ENCODE measurements at regions not wholly inside any gene's neighbourhood (a gene's known extent, or its start where the extent isn't known, plus 50 kb on each side); places are given as distances from the start of the nearest gene placed in this dataset.
A peak's percentile ranks its signal among the peaks of the same experiment; 100 is the strongest.

GRCh38 chr10:3412071-3412582 is 239.5 kb upstream of the PITRM1 start:
- no peak overlapping the region for H3K4me3 ChIP-seq (ENCODE audit: extremely low read depth, insufficient read depth, low read length, poor library complexity, severe bottlenecking)
- H3K9me3 ChIP-seq (ENCODE audit: control insufficient read depth, low read length), result peaks cover 7% of the 10 kb centered on the region
- H3K4me1 ChIP-seq (ENCODE audit: control insufficient read depth, insufficient read depth, low read length, poor library complexity, severe bottlenecking), result peaks cover 7% of the 10 kb centered on the region
- H3K27ac ChIP-seq (ENCODE audit: low read depth, low read length, severe bottlenecking), result no peak overlapping the region
- WGBS, 2 experiments (ENCODE audit: insufficient coverage in 2 of 2), result 81 to 95% methylated on average over 3 to 4 of the region's 5 CpGs
- no peaks in the 10 kb centered on the region for H3K36me3 ChIP-seq (ENCODE audit: control insufficient read depth, insufficient read depth, low read length)

GRCh38 chr10:3411044-3411443 is 238.5 kb upstream of the PITRM1 start:
- Histone ChIP-seq H3K4me3 (ENCODE audit: extremely low read depth, insufficient read depth, low read length, poor library complexity, severe bottlenecking) (no peak overlapping the region), H3K36me3 (ENCODE audit: control insufficient read depth, insufficient read depth, low read length) (no peaks in the 10 kb centered on the region), H3K27ac (ENCODE audit: low read depth, low read length, severe bottlenecking) (no peak overlapping the region), H3K4me1 (ENCODE audit: control insufficient read depth, insufficient read depth, low read length, poor library complexity, severe bottlenecking) (peaks cover 7% of the 10 kb centered on the region), H3K9me3 (ENCODE audit: control insufficient read depth, low read length) (peaks cover 7% of the 10 kb centered on the region)
- 75 to 77% methylated on average over 3 of the region's 3 CpGs for WGBS, 2 experiments (ENCODE audit: insufficient coverage in 2 of 2)

GRCh38 chr10:3409928-3410327 is 237.3 kb upstream of the PITRM1 start:
- no peaks in the 10 kb centered on the region for H3K36me3 ChIP-seq (ENCODE audit: control insufficient read depth, insufficient read depth, low read length)
- H3K4me3 ChIP-seq (ENCODE audit: extremely low read depth, insufficient read depth, low read length, poor library complexity, severe bottlenecking), result no peak overlapping the region
- peaks cover 7% of the 10 kb centered on the region for H3K4me1 ChIP-seq (ENCODE audit: control insufficient read depth, insufficient read depth, low read length, poor library complexity, severe bottlenecking)
- no peak overlapping the region for H3K27ac ChIP-seq (ENCODE audit: low read depth, low read length, severe bottlenecking)
- H3K9me3 ChIP-seq (ENCODE audit: control insufficient read depth, low read length), result peaks cover 7% of the 10 kb centered on the region
- WGBS, 2 experiments (ENCODE audit: insufficient coverage in 2 of 2), result 83 to 97% methylated on average over 2 to 3 of the region's 4 CpGs

DNA sequence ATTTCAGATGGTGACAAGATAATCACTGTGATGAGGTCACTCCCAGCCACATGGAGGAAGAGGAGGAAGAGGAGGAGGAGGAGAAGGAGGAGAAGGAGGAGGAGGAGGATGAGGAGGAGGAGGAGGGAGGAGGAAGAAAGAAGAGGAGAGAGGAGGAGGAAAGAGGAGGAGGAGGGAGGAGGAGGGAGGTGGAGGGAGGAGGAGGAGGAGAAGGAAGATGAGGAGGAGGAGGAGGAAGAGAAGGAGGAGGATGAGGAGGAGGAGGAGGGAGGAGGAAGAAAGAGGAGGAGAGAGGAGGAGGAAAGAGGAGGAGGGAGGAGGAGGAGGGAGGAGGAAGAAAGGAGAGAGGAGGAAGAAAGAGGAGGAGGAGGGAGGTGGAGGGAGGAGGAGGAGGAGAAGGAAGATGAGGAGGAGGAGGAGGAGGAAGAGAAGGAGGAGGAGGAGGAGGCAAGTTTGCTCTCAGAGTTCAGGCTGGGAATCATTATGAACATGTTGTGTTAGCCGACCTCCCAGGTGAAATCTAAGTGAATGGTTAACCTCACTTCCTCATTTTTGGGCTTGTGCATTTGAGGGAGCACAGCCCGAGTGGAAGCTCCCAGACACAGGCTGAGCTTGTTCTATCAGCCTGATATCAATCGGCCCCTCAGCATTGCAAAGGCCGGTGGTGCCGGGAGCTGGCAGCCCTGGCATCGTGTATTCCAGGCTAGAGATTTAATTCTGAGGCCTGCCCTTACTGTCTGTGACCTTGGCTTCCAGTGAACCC is 236.2 kb upstream of the PITRM1 start:
- WGBS, 2 experiments (ENCODE audit: insufficient coverage in 2 of 2), result 80 to 92% methylated on average over 6 of the region's 6 CpGs
- H3K4me3 ChIP-seq (ENCODE audit: extremely low read depth, insufficient read depth, low read length, poor library complexity, severe bottlenecking), result no peak overlapping the region
- peaks cover 7% of the 10 kb centered on the region for H3K9me3 ChIP-seq (ENCODE audit: control insufficient read depth, low read length)
- peaks cover 4% of the 10 kb centered on the region for H3K4me1 ChIP-seq (ENCODE audit: control insufficient read depth, insufficient read depth, low read length, poor library complexity, severe bottlenecking)
- no peak overlapping the region for H3K27ac ChIP-seq (ENCODE audit: low read depth, low read length, severe bottlenecking)
- H3K36me3 ChIP-seq (ENCODE audit: control insufficient read depth, insufficient read depth, low read length), result no peaks in the 10 kb centered on the region

- 89 to 92% methylated on average over 12 of the region's 12 CpGs for WGBS, 2 experiments (ENCODE audit: insufficient coverage in 2 of 2)
- Histone ChIP-seq H3K36me3 (ENCODE audit: control insufficient read depth, insufficient read depth, low read length) (no peaks in the 10 kb centered on the region), H3K9me3 (ENCODE audit: control insufficient read depth, low read length) (peaks cover 7% of the 10 kb centered on the region), H3K4me1 (ENCODE audit: control insufficient read depth, insufficient read depth, low read length, poor library complexity, severe bottlenecking) (peaks cover 4% of the 10 kb centered on the region), H3K4me3 (ENCODE audit: extremely low read depth, insufficient read depth, low read length, poor library complexity, severe bottlenecking) (no peak overlapping the region), H3K27ac (ENCODE audit: low read depth, low read length, severe bottlenecking) (no peak overlapping the region)
Observed at GRCh38 chr10:3407208-3407607, 234.6 kb upstream of the PITRM1 start.

DNA sequence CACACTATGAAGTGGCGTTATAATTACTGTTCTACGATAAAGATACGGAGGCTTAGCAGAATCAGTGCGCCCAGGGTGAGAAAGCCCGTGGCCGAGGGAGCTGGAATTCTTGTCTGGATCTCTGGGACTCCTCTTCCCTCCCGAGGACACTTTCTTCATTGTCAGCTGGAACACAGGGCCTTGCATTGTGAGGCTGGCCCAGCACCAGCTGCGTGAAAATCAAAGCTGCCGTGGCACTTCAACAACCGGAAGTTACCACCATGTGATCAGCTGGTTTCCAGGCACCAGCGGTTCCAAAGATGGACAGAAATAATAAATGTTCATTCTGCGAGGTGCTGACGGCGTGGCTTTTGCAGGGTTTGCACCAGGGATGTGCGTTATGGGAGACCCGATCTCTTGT is 234.0 kb upstream of the PITRM1 start:
- Histone ChIP-seq H3K27ac (ENCODE audit: low read depth, low read length, severe bottlenecking) (no peak overlapping the region), H3K4me3 (ENCODE audit: extremely low read depth, insufficient read depth, low read length, poor library complexity, severe bottlenecking) (no peak overlapping the region), H3K9me3 (ENCODE audit: control insufficient read depth, low read length) (peaks cover 10% of the 10 kb centered on the region), H3K4me1 (ENCODE audit: control insufficient read depth, insufficient read depth, low read length, poor library complexity, severe bottlenecking) (peaks cover 4% of the 10 kb centered on the region), H3K36me3 (ENCODE audit: control insufficient read depth, insufficient read depth, low read length) (no peaks in the 10 kb centered on the region)
- WGBS, 2 experiments (ENCODE audit: insufficient coverage in 2 of 2), result 94 to 95% methylated on average over 16 of the region's 16 CpGs

GRCh38 chr10:3404381-3404780 is 231.8 kb upstream of the PITRM1 start:
- no peaks in the 10 kb centered on the region for H3K36me3 ChIP-seq (ENCODE audit: control insufficient read depth, insufficient read depth, low read length)
- H3K4me3 ChIP-seq (ENCODE audit: extremely low read depth, insufficient read depth, low read length, poor library complexity, severe bottlenecking), result no peak overlapping the region
- H3K9me3 ChIP-seq (ENCODE audit: control insufficient read depth, low read length), result peaks cover 4% of the 10 kb centered on the region
- peaks cover 4% of the 10 kb centered on the region for H3K4me1 ChIP-seq (ENCODE audit: control insufficient read depth, insufficient read depth, low read length, poor library complexity, severe bottlenecking)
- no peak overlapping the region for H3K27ac ChIP-seq (ENCODE audit: low read depth, low read length, severe bottlenecking)
- 91 to 94% methylated on average over 14 to 15 of the region's 15 CpGs for WGBS, 2 experiments (ENCODE audit: insufficient coverage in 2 of 2)

- H3K27ac ChIP-seq (ENCODE audit: low read depth, low read length, severe bottlenecking), result no peak overlapping the region
- no peaks in the 10 kb centered on the region for H3K36me3 ChIP-seq (ENCODE audit: control insufficient read depth, insufficient read depth, low read length)
- H3K4me3 ChIP-seq (ENCODE audit: extremely low read depth, insufficient read depth, low read length, poor library complexity, severe bottlenecking), result no peak overlapping the region
- no peaks in the 10 kb centered on the region for H3K4me1 ChIP-seq (ENCODE audit: control insufficient read depth, insufficient read depth, low read length, poor library complexity, severe bottlenecking)
- whole genome bisulfite sequencing, 2 experiments (ENCODE audit: insufficient coverage in 2 of 2), result 80 to 86% methylated on average over 3 to 8 of the region's 10 CpGs
- H3K9me3 ChIP-seq (ENCODE audit: control insufficient read depth, low read length), result peaks cover 4% of the 10 kb centered on the region
Observed at GRCh38 chr10:3402187-3402751, 229.7 kb upstream of the PITRM1 start.

DNA sequence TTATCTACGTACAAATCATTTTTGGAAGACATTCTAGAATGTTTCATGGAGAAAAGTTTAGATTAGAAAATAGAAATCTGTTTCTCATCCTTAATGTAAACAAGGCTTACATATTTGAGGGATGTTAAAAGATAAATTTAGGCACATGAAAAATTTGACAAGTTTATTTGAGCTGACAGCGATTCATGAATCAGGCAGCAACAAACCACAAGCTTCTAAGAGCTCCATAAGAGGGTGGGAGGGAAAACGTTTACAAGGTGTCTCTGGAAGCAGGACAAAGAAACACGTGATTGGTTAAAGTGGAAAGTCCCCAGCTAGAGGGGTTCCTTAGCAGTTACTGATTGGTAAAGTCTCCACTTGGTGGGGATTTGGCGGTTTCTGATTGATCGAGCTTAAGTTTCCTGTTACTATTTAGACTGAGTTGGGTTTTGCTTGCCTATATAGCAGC is 228.9 kb upstream of the PITRM1 start:
- Histone ChIP-seq H3K27ac (ENCODE audit: low read depth, low read length, severe bottlenecking) (no peak overlapping the region), H3K36me3 (ENCODE audit: control insufficient read depth, insufficient read depth, low read length) (no peaks in the 10 kb centered on the region)

GRCh38 chr10:3400348-3400747 is 227.8 kb upstream of the PITRM1 start:
- peaks cover 4% of the 10 kb centered on the region for H3K9me3 ChIP-seq (ENCODE audit: control insufficient read depth, low read length)
- H3K4me1 ChIP-seq (ENCODE audit: control insufficient read depth, insufficient read depth, low read length, poor library complexity, severe bottlenecking), result no peaks in the 10 kb centered on the region
- no peak overlapping the region for H3K27ac ChIP-seq (ENCODE audit: low read depth, low read length, severe bottlenecking)
- no peaks in the 10 kb centered on the region for H3K36me3 ChIP-seq (ENCODE audit: control insufficient read depth, insufficient read depth, low read length)
- H3K4me3 ChIP-seq (ENCODE audit: extremely low read depth, insufficient read depth, low read length, poor library complexity, severe bottlenecking), result no peak overlapping the region
- WGBS, 2 experiments (ENCODE audit: insufficient coverage in 2 of 2), result 100% methylated on average over 3 of the region's 5 CpGs; no CpG with 5 or more reads in 1 of the 2 experiments

More for the DNA sequence above, 228.9 kb upstream of the PITRM1 start:
- 80 to 87% methylated on average over 2 to 5 of the region's 6 CpGs for WGBS, 2 experiments (ENCODE audit: insufficient coverage in 2 of 2)
- no peaks in the 10 kb centered on the region for H3K4me1 ChIP-seq (ENCODE audit: control insufficient read depth, insufficient read depth, low read length, poor library complexity, severe bottlenecking)
- H3K9me3 ChIP-seq (ENCODE audit: control insufficient read depth, low read length), result peaks cover 4% of the 10 kb centered on the region
- H3K4me3 ChIP-seq (ENCODE audit: extremely low read depth, insufficient read depth, low read length, poor library complexity, severe bottlenecking), result no peak overlapping the region

DNA sequence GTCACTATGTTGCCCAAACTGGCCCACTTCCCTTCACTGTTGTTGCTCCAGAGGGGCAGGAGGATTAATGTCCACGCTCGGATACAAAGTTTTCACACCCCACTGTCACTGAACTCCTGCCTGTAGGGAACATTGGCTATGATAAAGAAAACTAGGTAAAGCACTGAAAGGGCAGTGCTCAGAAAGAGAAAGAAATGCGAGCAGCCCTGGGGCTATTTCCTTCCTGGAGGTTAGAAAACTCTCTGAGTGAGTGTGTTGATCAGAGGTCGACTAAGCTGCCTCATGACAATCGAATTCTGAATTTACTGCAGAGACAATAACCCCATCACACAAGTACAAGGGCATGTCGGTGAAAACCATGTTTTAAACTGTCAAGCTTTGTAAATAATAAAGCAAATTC is 227.2 kb upstream of the PITRM1 start:
- peaks cover 5% of the 10 kb centered on the region for H3K9me3 ChIP-seq (ENCODE audit: control insufficient read depth, low read length)
- H3K27ac ChIP-seq (ENCODE audit: low read depth, low read length, severe bottlenecking), result peak overlapping the region; percentile 12
- H3K36me3 ChIP-seq (ENCODE audit: control insufficient read depth, insufficient read depth, low read length), result no peaks in the 10 kb centered on the region
- no peak overlapping the region for H3K4me3 ChIP-seq (ENCODE audit: extremely low read depth, insufficient read depth, low read length, poor library complexity, severe bottlenecking)
- no peaks in the 10 kb centered on the region for H3K4me1 ChIP-seq (ENCODE audit: control insufficient read depth, insufficient read depth, low read length, poor library complexity, severe bottlenecking)
- WGBS, 2 experiments (ENCODE audit: insufficient coverage in 2 of 2), result 53 to 64% methylated on average over 1 to 2 of the region's 6 CpGs
